SK-N-DZ (cell line): ENCODE measurements at regions not wholly inside any gene's neighbourhood (a gene's known extent, or its start where the extent isn't known, plus 50 kb on each side); places are given as distances from the start of the nearest gene placed in this dataset.

Experiments
- small RNA-seq, 2 experiments: library from RNA; depleted of rRNA; stranded (forward); fragments of <200 nt; gene quantifications; one replicate each; pipeline ENCODE3, GENCODE V24; 2014

Small RNA genes in the stretch of these regions (small RNA-seq; reads per million reads assigned to genes)
- 0.10 to 0.84 reads per million in 2 experiments for gene RF00012
